Pancreas (tissue), 10 donors: ENCODE measurements at regions not wholly inside any gene's neighbourhood (a gene's known extent, or its start where the extent isn't known, plus 50 kb on each side); places are given as distances from the start of the nearest gene placed in this dataset.

ENCODE experiments used
- ATAC-seq, 4 donors: fragments of 200-7000 bp; cut with Tn5 transposase; one replicate each; pipeline versions ENCODE4 v1.8.0 to v1.9.1; 2020; ENCODE audit warnings: mild to moderate bottlenecking in 4 of 4, moderate library complexity in 4 of 4
- DNase-seq, 6 donors: peaks; one replicate each; pipeline ENCODE4 v3.0.0-alpha.2; 2020
- FAIRE-seq: peaks from 2 replicates; lab custom pipeline; 2012; peaks lifted over from hg19 to GRCh38; lab: Jason Lieb, UNC
- H3K27ac ChIP-seq, 4 donors: fragments of 200-600 bp; sonication (generic); 1 replicate in 3 of 4; 2 replicates in 1 of 4; pipeline versions ENCODE4 v1.5.0 to v1.8.0; 2020
- H3K27me3 ChIP-seq, 4 donors: fragments of 200-600 bp; one replicate each; pipeline ENCODE4 v1.8.0; 2021
- H3K36me3 ChIP-seq, 3 donors: fragments of 200-600 bp; sonication (generic) in 1 of 3; one replicate each; pipeline versions ENCODE4 v1.5.0 to v1.8.0; 2020 to 2021
- H3K4me1 ChIP-seq, 3 donors: fragments of 200-600 bp; one replicate each; pipeline ENCODE4 v1.8.0; 2021
- H3K4me3 ChIP-seq, 4 donors: fragments of 200-600 bp; sonication (generic) in 2 of 4; one replicate each; pipeline versions ENCODE4 v1.5.0 to v1.8.0; 2020 to 2021
- H3K9me3 ChIP-seq, 4 donors: fragments of 200-600 bp; one replicate each; pipeline ENCODE4 v1.8.0; 2021
- WGBS, 2 donors: extraction: QIAGEN DNeasy Blood & Tissue Kit; methylation state at CpG; one replicate each; pipeline ENCODE4 v1.1.7; 2013; 5-methylcytosine and 5-hydroxymethylcytosine counted together
- intact Hi-C, 3 donors: fragments of 100-400 bp; cut with DNase I; formaldehyde crosslinking; loops; one replicate each; pipeline versions ENCODE4 v1.11.1 to v1.14.2; 2022
- TF ChIP-seq, protein P1 (sequence below), 4 donors: fragments of 200-600 bp; sonication (generic) in 3 of 4; IDR thresholded peaks; one replicate each; pipeline versions ENCODE4 v1.5.0 to v1.8.0; 2021; ENCODE audit warnings: antibody characterized with exemption in 4 of 4
- donor health status: healthy with polysubstance abuse.
- donor health status: DM: no; HTN: no; CAD: no; lungs with moderate emphysema.
- donor health status: DM: no; HTN: no; CAD: no.
- donor health status: control.
- donor health status: control.
- donor health status: Bipolar disorder and iron deficiency.
- donor health status: DM: yes; HTN: yes; CAD: no.
- donor health status: DM: no; HTN: no; CAD: no.
- donor health status: DM: no; HTN: no; CAD: no.
- donor health status: DM: yes; HTN: yes; CAD: no.

DNA sequence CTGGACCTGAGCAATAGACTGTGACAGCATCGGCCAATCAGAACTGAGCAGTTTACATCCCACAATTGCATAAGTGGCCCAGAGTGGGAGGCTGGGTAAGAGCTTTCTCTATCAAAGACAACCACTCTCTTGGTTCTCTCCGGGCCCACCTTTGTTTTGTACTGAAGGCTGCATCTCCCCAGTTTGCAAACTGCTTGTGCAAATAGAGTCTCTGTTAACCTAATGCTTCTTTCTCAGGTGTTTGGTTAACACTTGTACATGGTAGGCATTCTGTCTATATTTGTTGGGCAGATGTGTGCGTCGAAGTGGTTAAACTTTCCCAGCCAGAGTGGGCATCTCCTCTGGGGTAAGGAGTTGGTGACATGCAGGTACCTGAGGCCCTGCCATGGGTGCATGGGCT, 177.1 kb downstream of the CDH26 start:
- TF ChIP-seq, protein P1, sequence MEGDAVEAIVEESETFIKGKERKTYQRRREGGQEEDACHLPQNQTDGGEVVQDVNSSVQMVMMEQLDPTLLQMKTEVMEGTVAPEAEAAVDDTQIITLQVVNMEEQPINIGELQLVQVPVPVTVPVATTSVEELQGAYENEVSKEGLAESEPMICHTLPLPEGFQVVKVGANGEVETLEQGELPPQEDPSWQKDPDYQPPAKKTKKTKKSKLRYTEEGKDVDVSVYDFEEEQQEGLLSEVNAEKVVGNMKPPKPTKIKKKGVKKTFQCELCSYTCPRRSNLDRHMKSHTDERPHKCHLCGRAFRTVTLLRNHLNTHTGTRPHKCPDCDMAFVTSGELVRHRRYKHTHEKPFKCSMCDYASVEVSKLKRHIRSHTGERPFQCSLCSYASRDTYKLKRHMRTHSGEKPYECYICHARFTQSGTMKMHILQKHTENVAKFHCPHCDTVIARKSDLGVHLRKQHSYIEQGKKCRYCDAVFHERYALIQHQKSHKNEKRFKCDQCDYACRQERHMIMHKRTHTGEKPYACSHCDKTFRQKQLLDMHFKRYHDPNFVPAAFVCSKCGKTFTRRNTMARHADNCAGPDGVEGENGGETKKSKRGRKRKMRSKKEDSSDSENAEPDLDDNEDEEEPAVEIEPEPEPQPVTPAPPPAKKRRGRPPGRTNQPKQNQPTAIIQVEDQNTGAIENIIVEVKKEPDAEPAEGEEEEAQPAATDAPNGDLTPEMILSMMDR (IDR thresholded peaks at IDR 0.05): no peak
- WGBS, 2 donors: 79 to 90% methylated on average over 4 of the region's 4 CpGs
- ATAC-seq (no peak), DNase-seq (no peak), FAIRE-seq (no peak)
- intact Hi-C loops: no loop called here
- Histone ChIP-seq H3K4me1 (no peaks in the 10 kb centered on the region), H3K36me3 (no peaks in the 10 kb centered on the region), H3K4me3 (no peak overlapping the region), H3K27ac (no peak overlapping the region), H3K27me3 (peaks cover 0 to 5% (median 0%) of the 10 kb centered on the region in 4 donors), H3K9me3 (no peaks in the 10 kb centered on the region)

DNA sequence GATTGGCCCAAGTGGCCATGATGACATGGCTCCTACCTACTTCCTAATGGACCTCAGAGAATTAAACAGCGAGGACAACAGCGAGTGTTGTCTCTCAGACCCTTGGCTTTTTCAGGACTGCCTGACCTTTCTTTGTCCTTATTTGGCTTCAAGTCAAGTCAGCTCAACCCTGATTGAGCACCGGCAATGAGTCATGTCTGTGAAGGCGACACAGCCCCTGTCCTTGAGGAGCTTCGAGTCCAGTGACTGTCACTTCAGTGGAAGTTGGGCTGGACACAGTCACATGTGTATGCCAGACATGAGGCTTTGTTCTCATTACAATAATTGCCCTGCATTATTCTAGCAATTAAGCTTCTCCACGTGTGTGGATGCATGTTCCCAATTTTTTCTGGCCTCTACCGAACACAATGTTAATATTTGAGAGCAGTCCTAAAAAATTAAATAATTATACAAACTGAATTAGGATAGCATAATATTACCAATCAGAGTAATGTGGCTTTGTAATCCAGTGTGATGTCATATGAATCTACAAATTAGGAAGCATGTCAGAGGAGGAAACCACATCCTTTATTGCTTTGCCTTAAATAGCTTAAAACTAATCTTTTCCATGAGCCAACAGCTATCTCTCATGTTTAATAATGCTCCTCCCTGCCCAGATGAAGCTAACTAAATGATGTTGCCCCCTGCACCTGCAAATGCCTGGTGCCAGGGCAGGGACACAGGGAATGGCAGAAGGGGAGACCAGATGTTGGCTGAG, 178.6 kb downstream of the CDH26 start:
- TF ChIP-seq, protein P1 (IDR thresholded peaks at IDR 0.05): no peak
- Histone ChIP-seq H3K36me3 (no peaks in the 10 kb centered on the region), H3K27me3 (peaks cover 0 to 5% (median 0%) of the 10 kb centered on the region in 4 donors), H3K4me3 (no peak overlapping the region), H3K27ac (no peak overlapping the region), H3K9me3 (no peaks in the 10 kb centered on the region), H3K4me1 (no peaks in the 10 kb centered on the region)
- ATAC-seq (no peak), DNase-seq (no peak), FAIRE-seq (no peak)
- intact Hi-C loops: no loop called here
- WGBS, 2 donors: 50 to 51% methylated on average over 7 of the region's 7 CpGs

DNA sequence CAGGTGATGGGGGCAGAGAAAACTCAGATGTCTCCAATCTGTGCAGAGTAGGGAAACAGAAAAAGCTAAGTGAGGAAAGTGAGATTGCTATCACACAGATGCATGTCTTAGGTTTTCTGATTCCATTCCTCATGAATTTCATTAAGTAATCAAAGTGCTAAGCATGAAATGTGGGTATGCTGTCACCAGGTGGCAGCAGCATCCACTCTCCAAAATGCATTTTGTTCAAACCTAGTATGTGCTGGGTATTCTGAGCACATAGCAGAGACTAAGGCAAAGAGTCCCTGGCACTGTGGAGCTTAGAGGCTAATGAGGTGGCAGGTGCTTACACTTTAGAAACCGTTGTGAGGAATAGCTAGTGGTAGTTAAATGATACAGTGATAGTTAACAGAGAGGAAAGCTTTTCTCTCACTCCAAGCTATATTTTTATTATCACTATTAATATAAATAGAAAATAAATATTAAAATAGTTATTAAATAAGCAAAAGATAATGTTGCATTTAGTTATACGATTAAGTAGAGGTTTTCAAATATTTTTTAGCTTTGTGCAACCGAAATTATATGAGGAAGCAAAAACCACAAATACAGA, 179.5 kb downstream of the CDH26 start:
- ATAC-seq: peak; percentile 52 to 79 (median 78)
- TF ChIP-seq, protein P1 (IDR thresholded peaks at IDR 0.05): peak in 2 of 4 donors; percentile 9 to 38
- WGBS, 2 donors: 45 to 47% methylated on average over 3 of the region's 3 CpGs
- DNase-seq: peak in 1 of 6 donors; percentile 30
- H3K9me3 ChIP-seq: no peaks in the 10 kb centered on the region
- H3K27ac ChIP-seq: no peak overlapping the region
- no peaks in the 10 kb centered on the region for H3K4me1 ChIP-seq
- no peaks in the 10 kb centered on the region for H3K36me3 ChIP-seq
- peak overlapping the region in 3 of 4 donors; percentile 16 to 50 (median 25) for H3K4me3 ChIP-seq
- intact Hi-C loops: no loop called here
- H3K27me3 ChIP-seq: peaks cover 0 to 1% (median 0%) of the 10 kb centered on the region in 4 donors
- no peak for FAIRE-seq

DNA sequence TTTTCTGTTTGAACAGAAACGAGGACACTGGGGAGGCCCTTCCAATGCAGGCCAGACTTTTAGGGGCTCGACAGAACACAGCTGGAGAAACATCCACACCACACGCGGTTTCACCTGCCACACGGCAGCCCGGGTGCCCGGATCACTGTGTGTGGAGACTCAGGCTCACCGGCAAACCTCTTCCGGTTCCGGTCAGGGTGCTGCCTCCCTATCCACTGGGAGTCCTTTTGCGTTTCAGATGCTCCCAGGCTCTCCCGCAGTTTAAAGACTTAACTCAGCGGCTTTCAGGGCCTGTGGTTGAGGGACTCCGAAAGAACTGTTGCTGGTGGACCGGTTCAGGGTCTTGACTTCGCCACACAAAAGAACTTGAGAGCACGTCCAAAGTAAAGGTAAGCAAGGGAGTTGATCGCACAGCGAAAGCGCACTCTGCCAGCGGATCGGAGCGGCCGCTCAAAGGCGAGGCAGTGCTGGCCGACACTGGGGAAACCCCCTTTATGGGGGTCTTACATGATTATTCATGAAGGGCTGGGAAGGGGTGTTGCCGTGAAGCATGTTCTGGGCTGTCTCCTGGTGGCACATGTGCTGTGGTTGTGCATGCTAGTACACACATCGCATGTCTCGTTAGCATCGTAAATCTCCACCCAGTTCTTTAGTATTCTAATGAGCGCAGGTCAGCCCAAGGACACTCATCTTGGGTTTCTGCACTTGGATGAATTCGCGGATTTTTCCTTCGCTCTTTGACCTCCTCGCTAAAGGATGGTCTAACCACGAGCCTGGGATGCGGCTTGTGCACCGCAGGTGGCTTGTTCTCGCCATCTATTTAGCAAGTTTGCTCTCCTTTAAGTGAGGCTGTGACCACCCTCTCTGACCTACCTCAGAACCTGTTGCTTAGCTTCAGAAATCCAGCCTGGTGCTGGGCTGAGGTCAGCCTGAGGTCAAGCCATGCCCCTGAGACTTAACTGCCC, 180.3 kb downstream of the CDH26 start:
- TF ChIP-seq, protein P1 (IDR thresholded peaks at IDR 0.05): no peak
- H3K9me3 ChIP-seq: no peaks in the 10 kb centered on the region
- no peaks in the 10 kb centered on the region for H3K27me3 ChIP-seq
- peak in 5 of 6 donors; percentile 49 to 80 (median 69) for DNase-seq
- intact Hi-C loops: no loop called here
- peak; percentile 93 to 98 (median 94) for ATAC-seq
- FAIRE-seq: no peak
- peak overlapping the region in 3 of 4 donors; percentile 16 to 50 (median 25) for H3K4me3 ChIP-seq
- no peak overlapping the region for H3K27ac ChIP-seq
- H3K36me3 ChIP-seq: no peaks in the 10 kb centered on the region
- no peaks in the 10 kb centered on the region for H3K4me1 ChIP-seq
- WGBS, 2 donors: 55 to 68% methylated on average over 39 of the region's 39 CpGs
